ENCODE measurements at regions not wholly inside any gene's neighbourhood (a gene's known extent, or its start where the extent isn't known, plus 50 kb on each side); places are given as distances from the start of the nearest gene placed in this dataset.

- TF ChIP-seq POLR2A (IDR thresholded peaks at IDR 0.05) = no peak
- TF ChIP-seq CTCF (IDR thresholded peaks at IDR 0.05) = no peak
These were observed 120.7 kb downstream of the INHBB start for GRCh38 chr2:120466704-120467054.
